ENCODE measurements at regions not wholly inside any gene's neighbourhood (a gene's known extent, or its start where the extent isn't known, plus 50 kb on each side); places are given as distances from the start of the nearest gene placed in this dataset.
"Not testable (repeated sequence)": the region's sequence is repeated elsewhere in the genome, so short reads cannot be mapped to it uniquely, and the experiment has no call there.

GRCh38 chr6:85325811-85326210, 124.1 kb upstream of the NT5E start:
- TF ChIP-seq, protein P1, sequence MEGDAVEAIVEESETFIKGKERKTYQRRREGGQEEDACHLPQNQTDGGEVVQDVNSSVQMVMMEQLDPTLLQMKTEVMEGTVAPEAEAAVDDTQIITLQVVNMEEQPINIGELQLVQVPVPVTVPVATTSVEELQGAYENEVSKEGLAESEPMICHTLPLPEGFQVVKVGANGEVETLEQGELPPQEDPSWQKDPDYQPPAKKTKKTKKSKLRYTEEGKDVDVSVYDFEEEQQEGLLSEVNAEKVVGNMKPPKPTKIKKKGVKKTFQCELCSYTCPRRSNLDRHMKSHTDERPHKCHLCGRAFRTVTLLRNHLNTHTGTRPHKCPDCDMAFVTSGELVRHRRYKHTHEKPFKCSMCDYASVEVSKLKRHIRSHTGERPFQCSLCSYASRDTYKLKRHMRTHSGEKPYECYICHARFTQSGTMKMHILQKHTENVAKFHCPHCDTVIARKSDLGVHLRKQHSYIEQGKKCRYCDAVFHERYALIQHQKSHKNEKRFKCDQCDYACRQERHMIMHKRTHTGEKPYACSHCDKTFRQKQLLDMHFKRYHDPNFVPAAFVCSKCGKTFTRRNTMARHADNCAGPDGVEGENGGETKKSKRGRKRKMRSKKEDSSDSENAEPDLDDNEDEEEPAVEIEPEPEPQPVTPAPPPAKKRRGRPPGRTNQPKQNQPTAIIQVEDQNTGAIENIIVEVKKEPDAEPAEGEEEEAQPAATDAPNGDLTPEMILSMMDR (IDR thresholded peaks at IDR 0.05; ENCODE audit: insufficient read depth, low read length, poor library complexity, severe bottlenecking), result not testable (repeated sequence)
- TF ChIP-seq EZH2phosphoT487 (conservative IDR thresholded peaks at IDR 0.05; ENCODE audit: low read length), result not testable (repeated sequence)
